Smooth muscle cell (in vitro differentiated cells): ENCODE measurements at regions not wholly inside any gene's neighbourhood (a gene's known extent, or its start where the extent isn't known, plus 50 kb on each side); places are given as distances from the start of the nearest gene placed in this dataset.
A peak's percentile ranks its signal among the peaks of the same experiment; 100 is the strongest.

Experiments
- DNase-seq: peaks from one replicate; lab custom pipeline; 2025; ENCODE audit not compliant: unreplicated experiment; lab: John Stamatoyannopoulos, UW
- H2AFZ ChIP-seq: fragments of 200-600 bp; sonication (generic); 2 replicates; pipeline ENCODE4 v1.6.0; 2016; ENCODE audit warnings: antibody characterized with exemption, low read depth, mild to moderate bottlenecking
- H3F3A ChIP-seq: fragments of 200-600 bp; sonication (generic); 2 replicates; pipeline ENCODE4 v1.6.0; 2017; ENCODE audit warnings: antibody characterized with exemption, low read depth
- H3K27ac ChIP-seq: fragments of 200-600 bp; sonication (generic); 2 replicates; pipeline ENCODE4 v1.5.1; 2016; ENCODE audit warnings: low read depth, mild to moderate bottlenecking
- H3K27me3 ChIP-seq: fragments of 200-600 bp; sonication (generic); 2 replicates; pipeline ENCODE4 v1.6.1; 2016; ENCODE audit warnings: low read depth, mild to moderate bottlenecking
- H3K36me3 ChIP-seq: fragments of 200-600 bp; sonication (generic); 2 replicates; pipeline ENCODE4 v1.5.1; 2016; ENCODE audit warnings: low read depth
- H3K4me1 ChIP-seq: fragments of 200-600 bp; sonication (generic); 2 replicates; pipeline ENCODE4 v1.5.1; 2016; ENCODE audit warnings: low read depth
- H3K4me2 ChIP-seq: fragments of 200-600 bp; sonication (generic); 2 replicates; pipeline ENCODE4 v1.6.0; 2016; ENCODE audit warnings: mild to moderate bottlenecking
- H3K4me3 ChIP-seq: fragments of 200-600 bp; sonication (generic); 2 replicates; pipeline ENCODE4 v1.5.1; 2016; ENCODE audit warnings: mild to moderate bottlenecking
- H3K79me2 ChIP-seq: fragments of 200-600 bp; sonication (generic); 2 replicates; pipeline ENCODE4 v1.6.0; 2016; ENCODE audit warnings: low read depth, mild to moderate bottlenecking
- H3K9ac ChIP-seq: fragments of 200-600 bp; sonication (generic); 2 replicates; pipeline ENCODE4 v1.6.0; 2016; ENCODE audit warnings: low read depth
- H3K9me3 ChIP-seq: fragments of 200-600 bp; sonication (generic); replicated peaks from 2 replicates; pipeline ENCODE4 v1.5.1; 2016; ENCODE audit warnings: low read depth
- H4K20me1 ChIP-seq: fragments of 200-600 bp; sonication (generic); 2 replicates; pipeline ENCODE4 v1.6.0; 2016; ENCODE audit warnings: low read depth
- WGBS: methylation state at CpG from one replicate; pipeline ENCODE4 v1.1.7; 2016; ENCODE audit warnings: low lambda C conversion rate; 5-methylcytosine and 5-hydroxymethylcytosine counted together
- TF ChIP-seq, protein P1 (sequence below): fragments of 200-600 bp; sonication (generic); IDR thresholded peaks from 2 replicates; pipeline ENCODE4 v1.5.1; 2017; ENCODE audit warnings: borderline replicate concordance, mild to moderate bottlenecking, antibody characterized with exemption; ENCODE audit not compliant: insufficient read depth, poor library complexity, severe bottlenecking

DNA sequence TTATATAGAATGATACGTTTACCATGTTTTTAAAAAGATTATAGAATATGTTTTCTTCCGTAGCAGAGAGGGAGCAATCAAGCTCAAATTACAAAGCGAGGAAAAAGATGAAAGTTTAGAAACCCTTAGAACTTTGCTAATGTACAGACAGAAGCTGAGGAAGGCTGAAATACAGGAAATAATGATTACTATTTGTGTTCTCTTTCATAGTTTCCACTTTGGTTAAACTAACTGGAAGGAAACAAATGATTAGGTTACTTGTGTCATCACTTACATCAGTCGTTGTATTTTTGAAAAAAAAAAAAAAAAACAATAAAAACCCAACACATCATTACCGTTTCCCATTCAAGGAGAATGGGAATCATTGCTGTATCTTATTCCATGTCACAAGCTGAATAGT, 337.8 kb upstream of the CBLB start:
- no peaks in the 10 kb centered on the region for H3K9me3 ChIP-seq
- H3K79me2 ChIP-seq: no peaks in the 10 kb centered on the region
- WGBS: 90% methylated on average over 5 of the region's 5 CpGs
- H3K9ac ChIP-seq: no peak overlapping the region
- H4K20me1 ChIP-seq: no peaks in the 10 kb centered on the region
- no peaks in the 10 kb centered on the region for H3K36me3 ChIP-seq
- H3K4me1 ChIP-seq: no peaks in the 10 kb centered on the region
- TF ChIP-seq, protein P1, sequence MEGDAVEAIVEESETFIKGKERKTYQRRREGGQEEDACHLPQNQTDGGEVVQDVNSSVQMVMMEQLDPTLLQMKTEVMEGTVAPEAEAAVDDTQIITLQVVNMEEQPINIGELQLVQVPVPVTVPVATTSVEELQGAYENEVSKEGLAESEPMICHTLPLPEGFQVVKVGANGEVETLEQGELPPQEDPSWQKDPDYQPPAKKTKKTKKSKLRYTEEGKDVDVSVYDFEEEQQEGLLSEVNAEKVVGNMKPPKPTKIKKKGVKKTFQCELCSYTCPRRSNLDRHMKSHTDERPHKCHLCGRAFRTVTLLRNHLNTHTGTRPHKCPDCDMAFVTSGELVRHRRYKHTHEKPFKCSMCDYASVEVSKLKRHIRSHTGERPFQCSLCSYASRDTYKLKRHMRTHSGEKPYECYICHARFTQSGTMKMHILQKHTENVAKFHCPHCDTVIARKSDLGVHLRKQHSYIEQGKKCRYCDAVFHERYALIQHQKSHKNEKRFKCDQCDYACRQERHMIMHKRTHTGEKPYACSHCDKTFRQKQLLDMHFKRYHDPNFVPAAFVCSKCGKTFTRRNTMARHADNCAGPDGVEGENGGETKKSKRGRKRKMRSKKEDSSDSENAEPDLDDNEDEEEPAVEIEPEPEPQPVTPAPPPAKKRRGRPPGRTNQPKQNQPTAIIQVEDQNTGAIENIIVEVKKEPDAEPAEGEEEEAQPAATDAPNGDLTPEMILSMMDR: no peak
- H3K27me3 ChIP-seq: no peaks in the 10 kb centered on the region
- H3F3A ChIP-seq: no peaks in the 10 kb centered on the region
- peak overlapping the region; percentile 78 for H2AFZ ChIP-seq
- no peak overlapping the region for H3K4me3 ChIP-seq
- DNase-seq: no peak
- H3K27ac ChIP-seq: no peak overlapping the region
- peak overlapping the region; percentile 46 for H3K4me2 ChIP-seq

DNA sequence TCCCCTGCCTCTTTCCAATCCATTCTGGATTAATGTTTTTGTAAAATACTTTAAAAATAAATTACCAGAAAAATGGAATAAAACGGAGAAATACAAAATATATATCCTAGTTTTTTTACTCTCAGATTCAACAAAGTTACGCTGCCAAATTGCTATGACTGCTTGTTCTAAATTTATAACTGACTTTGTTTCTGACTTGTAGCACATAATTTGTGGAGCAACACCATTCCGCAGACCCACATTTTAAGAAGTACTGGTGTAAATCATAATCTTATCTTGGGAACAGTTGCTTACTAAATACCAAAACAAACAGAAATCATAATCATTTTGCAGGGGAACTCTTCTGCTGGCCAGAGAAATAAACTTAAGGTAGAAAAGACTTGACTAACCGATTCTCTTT, 339.4 kb upstream of the CBLB start:
- Histone ChIP-seq H3K36me3 (no peaks in the 10 kb centered on the region), H3K79me2 (no peaks in the 10 kb centered on the region), H4K20me1 (no peaks in the 10 kb centered on the region), H3K4me1 (no peaks in the 10 kb centered on the region), H3K4me2 (no peak overlapping the region), H3F3A (peaks cover 3% of the 10 kb centered on the region), H3K9ac (no peak overlapping the region), H2AFZ (peak overlapping the region; percentile 50), H3K27me3 (no peaks in the 10 kb centered on the region), H3K4me3 (no peak overlapping the region), H3K9me3 (no peaks in the 10 kb centered on the region), H3K27ac (no peak overlapping the region)
- no peak for DNase-seq
- TF ChIP-seq, protein P1: no peak
- WGBS: 85% methylated on average over 4 of the region's 4 CpGs

DNA sequence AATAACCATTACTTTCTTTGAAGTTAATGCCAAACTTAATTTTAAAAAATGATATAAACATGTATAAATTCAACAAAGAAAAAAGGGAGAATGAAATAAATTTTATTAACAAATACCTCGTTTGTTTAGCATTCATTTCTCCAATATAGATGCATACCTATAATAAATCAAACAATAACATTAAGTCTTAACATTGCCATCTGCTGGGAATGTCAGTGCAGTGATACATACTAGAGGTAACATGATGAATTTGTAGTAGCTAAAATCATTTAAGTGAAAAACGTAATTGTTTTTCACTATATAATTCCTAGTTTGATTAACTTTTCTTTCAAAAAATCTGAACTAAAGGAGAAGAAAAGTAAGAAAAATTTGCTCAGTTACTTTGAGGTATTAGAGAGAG, 340.2 kb upstream of the CBLB start:
- Histone ChIP-seq H3K4me2 (no peak overlapping the region), H3K79me2 (no peaks in the 10 kb centered on the region), H3K27ac (no peak overlapping the region), H3K4me1 (no peaks in the 10 kb centered on the region), H3F3A (peaks cover 3% of the 10 kb centered on the region), H3K9ac (no peak overlapping the region), H3K9me3 (no peaks in the 10 kb centered on the region), H2AFZ (no peak overlapping the region), H3K27me3 (no peaks in the 10 kb centered on the region), H3K4me3 (no peak overlapping the region), H3K36me3 (no peaks in the 10 kb centered on the region), H4K20me1 (no peaks in the 10 kb centered on the region)
- TF ChIP-seq, protein P1: peak; percentile 8
- 81% methylated on average over 2 of the region's 2 CpGs for WGBS
- no peak for DNase-seq

DNA sequence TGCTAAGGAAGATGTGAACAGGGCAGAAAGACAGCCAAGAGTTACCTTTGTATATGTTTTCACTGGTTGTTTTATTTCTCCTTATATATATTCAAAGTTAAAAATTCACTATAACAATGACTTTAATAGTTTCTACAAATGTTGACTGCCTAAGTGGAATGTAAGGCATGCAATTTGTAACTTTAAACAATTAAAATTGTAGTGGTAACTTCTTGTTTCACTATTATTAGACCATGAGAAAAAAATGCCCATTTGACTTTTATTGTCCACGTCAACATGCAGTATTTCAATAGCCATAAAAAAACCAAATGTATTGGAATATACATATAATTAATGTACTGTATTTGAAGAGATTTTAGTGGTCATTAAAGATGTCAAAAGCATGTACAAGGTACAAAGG, 340.7 kb upstream of the CBLB start:
- H3K27ac ChIP-seq: no peak overlapping the region
- H3F3A ChIP-seq: peaks cover 3% of the 10 kb centered on the region
- H3K4me2 ChIP-seq: no peak overlapping the region
- H4K20me1 ChIP-seq: no peaks in the 10 kb centered on the region
- H3K9ac ChIP-seq: no peak overlapping the region
- H3K4me1 ChIP-seq: no peaks in the 10 kb centered on the region
- H3K9me3 ChIP-seq: no peaks in the 10 kb centered on the region
- 95% methylated on average over 1 of the region's 1 CpG for WGBS
- no peak overlapping the region for H3K4me3 ChIP-seq
- H3K27me3 ChIP-seq: no peaks in the 10 kb centered on the region
- TF ChIP-seq, protein P1: no peak
- no peak overlapping the region for H2AFZ ChIP-seq
- no peaks in the 10 kb centered on the region for H3K79me2 ChIP-seq
- no peaks in the 10 kb centered on the region for H3K36me3 ChIP-seq
- DNase-seq: no peak
